Parathyroid adenoma (tissue), 2 donors: ENCODE measurements at regions not wholly inside any gene's neighbourhood (a gene's known extent, or its start where the extent isn't known, plus 50 kb on each side); places are given as distances from the start of the nearest gene placed in this dataset.

ENCODE experiments used
- H2AFZ ChIP-seq: fragments of 300-600 bp; sonication (generic); one replicate; pipeline ENCODE4 v1.7.0; 2017; ENCODE audit warnings: antibody characterized with exemption, mild to moderate bottlenecking
- H3K27ac ChIP-seq: fragments of 300-600 bp; sonication (generic); one replicate; pipeline ENCODE4 v1.7.0; 2017
- H3K27me3 ChIP-seq: fragments of 300-600 bp; sonication (generic); one replicate; pipeline ENCODE4 v1.7.0; 2017; ENCODE audit warnings: low read length; ENCODE audit not compliant: control insufficient read depth, insufficient read depth
- H3K36me3 ChIP-seq: fragments of 300-600 bp; sonication (generic); one replicate; pipeline ENCODE4 v1.7.0; 2017; ENCODE audit warnings: low read length; ENCODE audit not compliant: control insufficient read depth, insufficient read depth
- H3K4me1 ChIP-seq: fragments of 300-600 bp; sonication (generic); one replicate; pipeline ENCODE4 v1.7.0; 2017; ENCODE audit warnings: control low read depth
- H3K4me2 ChIP-seq: fragments of 300-600 bp; sonication (generic); one replicate; pipeline ENCODE4 v1.7.0; 2017; ENCODE audit warnings: low read length
- H3K4me3 ChIP-seq: fragments of 300-600 bp; sonication (generic); one replicate; pipeline ENCODE4 v1.7.0; 2017; ENCODE audit warnings: low read depth, low read length
- H3K79me2 ChIP-seq: fragments of 300-600 bp; sonication (generic); one replicate; pipeline ENCODE4 v1.7.0; 2017; ENCODE audit warnings: control low read depth
- H3K9ac ChIP-seq: fragments of 300-600 bp; sonication (generic); one replicate; pipeline ENCODE4 v1.7.0; 2017; ENCODE audit warnings: mild to moderate bottlenecking
- H3K9me3 ChIP-seq: fragments of 300-600 bp; sonication (generic); one replicate; pipeline ENCODE4 v1.7.0; 2017; ENCODE audit warnings: low read length; ENCODE audit not compliant: control insufficient read depth
- TF ChIP-seq, protein P1 (sequence below): fragments of 300-600 bp; sonication (generic); IDR thresholded peaks from one replicate; pipeline ENCODE4 v1.7.0; 2017; ENCODE audit warnings: antibody characterized with exemption, mild to moderate bottlenecking
- donor health status: primary hyperparathyroidism.

DNA sequence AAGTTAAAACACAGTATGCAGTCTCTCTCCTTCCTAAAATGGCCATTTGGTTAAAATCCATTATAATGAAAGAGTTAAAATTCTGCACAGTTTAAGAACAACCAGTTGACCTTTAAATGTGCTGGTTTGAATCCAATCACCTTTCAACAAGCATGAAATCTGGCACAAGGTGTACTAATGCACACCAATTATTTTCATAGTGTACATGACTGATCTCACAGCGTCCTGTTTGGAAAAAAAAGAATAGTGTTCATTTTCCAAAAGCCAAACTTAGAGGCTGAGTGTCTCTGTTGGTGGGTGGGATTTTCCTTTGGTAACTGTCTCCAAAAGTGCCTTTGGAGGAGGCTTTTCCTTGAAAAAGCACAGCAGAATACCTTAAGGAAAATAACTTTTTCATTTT is 180.6 kb downstream of the DEPDC1B start:
- Histone ChIP-seq H3K9ac (no peak overlapping the region), H3K27me3 (no peaks in the 10 kb centered on the region)
- TF ChIP-seq, protein P1, sequence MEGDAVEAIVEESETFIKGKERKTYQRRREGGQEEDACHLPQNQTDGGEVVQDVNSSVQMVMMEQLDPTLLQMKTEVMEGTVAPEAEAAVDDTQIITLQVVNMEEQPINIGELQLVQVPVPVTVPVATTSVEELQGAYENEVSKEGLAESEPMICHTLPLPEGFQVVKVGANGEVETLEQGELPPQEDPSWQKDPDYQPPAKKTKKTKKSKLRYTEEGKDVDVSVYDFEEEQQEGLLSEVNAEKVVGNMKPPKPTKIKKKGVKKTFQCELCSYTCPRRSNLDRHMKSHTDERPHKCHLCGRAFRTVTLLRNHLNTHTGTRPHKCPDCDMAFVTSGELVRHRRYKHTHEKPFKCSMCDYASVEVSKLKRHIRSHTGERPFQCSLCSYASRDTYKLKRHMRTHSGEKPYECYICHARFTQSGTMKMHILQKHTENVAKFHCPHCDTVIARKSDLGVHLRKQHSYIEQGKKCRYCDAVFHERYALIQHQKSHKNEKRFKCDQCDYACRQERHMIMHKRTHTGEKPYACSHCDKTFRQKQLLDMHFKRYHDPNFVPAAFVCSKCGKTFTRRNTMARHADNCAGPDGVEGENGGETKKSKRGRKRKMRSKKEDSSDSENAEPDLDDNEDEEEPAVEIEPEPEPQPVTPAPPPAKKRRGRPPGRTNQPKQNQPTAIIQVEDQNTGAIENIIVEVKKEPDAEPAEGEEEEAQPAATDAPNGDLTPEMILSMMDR: no peak

DNA sequence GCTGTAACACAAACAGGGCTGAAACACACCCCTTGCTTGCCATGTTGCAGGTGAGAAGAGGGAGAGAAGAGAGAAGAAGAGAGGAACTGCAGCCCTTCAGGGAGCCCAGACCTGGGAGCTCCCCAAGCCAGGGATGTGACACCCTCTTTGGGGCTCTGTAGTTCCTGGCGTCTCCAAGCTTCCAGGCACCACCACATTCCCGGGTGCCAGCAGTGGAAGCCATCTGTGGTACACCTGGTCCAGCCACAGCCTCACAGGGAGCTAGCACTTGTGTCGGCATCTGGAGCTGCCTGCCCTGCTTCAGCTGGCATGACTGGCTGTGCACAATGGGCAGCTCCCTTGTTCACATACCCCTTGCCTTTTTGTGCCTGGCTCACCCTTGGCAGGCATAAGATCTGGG is 182.1 kb downstream of the DEPDC1B start:
- Histone ChIP-seq H3K9ac (no peak overlapping the region), H3K27ac (no peak overlapping the region), H3K36me3 (no peaks in the 10 kb centered on the region), H2AFZ (no peak overlapping the region), H3K4me1 (no peaks in the 10 kb centered on the region), H3K27me3 (no peaks in the 10 kb centered on the region), H3K4me2 (no peak overlapping the region), H3K79me2 (no peaks in the 10 kb centered on the region), H3K4me3 (no peak overlapping the region), H3K9me3 (no peaks in the 10 kb centered on the region)
- TF ChIP-seq, protein P1: no peak

More for the DNA sequence above, 180.6 kb downstream of the DEPDC1B start:
- Histone ChIP-seq H3K4me3 (no peak overlapping the region), H2AFZ (no peak overlapping the region), H3K27ac (no peak overlapping the region), H3K4me1 (no peaks in the 10 kb centered on the region), H3K36me3 (no peaks in the 10 kb centered on the region), H3K9me3 (no peaks in the 10 kb centered on the region), H3K79me2 (no peaks in the 10 kb centered on the region), H3K4me2 (no peak overlapping the region)

DNA sequence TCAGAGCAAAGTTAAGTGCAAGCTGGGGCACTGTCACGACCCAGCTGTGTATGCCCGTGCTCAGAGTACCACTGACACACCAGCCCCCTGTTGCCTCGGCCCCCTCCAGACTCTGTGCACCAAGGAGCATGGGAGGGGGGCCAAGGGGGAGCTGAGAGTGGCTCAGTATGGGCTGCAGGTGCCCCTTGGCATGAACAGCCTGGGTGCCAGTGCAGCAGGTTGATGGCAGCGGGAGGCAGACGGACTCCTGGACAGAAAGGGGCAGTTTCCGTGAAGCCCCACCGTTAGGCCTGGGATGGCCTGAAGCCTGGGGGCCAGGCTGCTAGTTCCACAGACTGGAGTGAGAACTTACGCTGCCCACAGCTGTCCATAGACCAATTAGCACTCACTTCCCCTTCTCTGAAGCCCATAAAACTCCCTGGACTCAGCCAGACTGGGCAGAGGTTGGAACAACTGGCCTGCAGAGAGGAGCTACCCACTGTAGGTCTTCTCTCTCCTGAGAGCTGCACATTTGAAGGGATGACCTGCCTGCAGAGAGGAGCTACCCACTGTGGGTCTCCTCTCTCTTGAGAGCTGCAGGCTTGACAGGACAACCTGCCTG is 182.8 kb downstream of the DEPDC1B start:
- H2AFZ ChIP-seq: no peak overlapping the region
- no peaks in the 10 kb centered on the region for H3K9me3 ChIP-seq
- no peaks in the 10 kb centered on the region for H3K36me3 ChIP-seq
- no peak overlapping the region for H3K4me3 ChIP-seq
- H3K4me2 ChIP-seq: no peak overlapping the region
- no peaks in the 10 kb centered on the region for H3K4me1 ChIP-seq
- no peak overlapping the region for H3K27ac ChIP-seq
- H3K79me2 ChIP-seq: no peaks in the 10 kb centered on the region
- no peak overlapping the region for H3K9ac ChIP-seq
- no peaks in the 10 kb centered on the region for H3K27me3 ChIP-seq
- TF ChIP-seq, protein P1: no peak

DNA sequence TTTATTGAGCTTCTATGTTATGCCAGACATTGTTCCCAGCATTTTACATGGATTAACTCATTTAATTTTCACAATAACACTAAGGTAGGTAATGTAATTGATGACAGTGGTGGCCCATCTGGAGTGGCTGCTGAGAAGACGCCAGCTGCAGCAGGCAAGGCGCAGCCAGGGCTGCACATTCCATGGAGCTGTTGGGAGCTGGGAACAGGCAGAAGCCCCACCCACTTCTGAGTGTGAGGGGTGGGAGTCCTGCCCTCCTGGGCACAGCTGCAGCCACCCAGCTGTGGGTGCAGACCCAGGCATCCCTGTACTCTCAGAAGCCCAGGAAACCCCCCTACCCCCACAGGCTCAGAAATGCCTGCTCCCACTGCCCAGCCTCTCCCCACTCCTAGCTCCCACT is 183.3 kb downstream of the DEPDC1B start:
- Histone ChIP-seq H2AFZ (no peak overlapping the region), H3K4me1 (no peaks in the 10 kb centered on the region), H3K4me3 (no peak overlapping the region), H3K9me3 (no peaks in the 10 kb centered on the region), H3K9ac (no peak overlapping the region), H3K27me3 (no peaks in the 10 kb centered on the region), H3K36me3 (no peaks in the 10 kb centered on the region), H3K4me2 (no peak overlapping the region), H3K79me2 (no peaks in the 10 kb centered on the region), H3K27ac (no peak overlapping the region)
- TF ChIP-seq, protein P1: no peak

DNA sequence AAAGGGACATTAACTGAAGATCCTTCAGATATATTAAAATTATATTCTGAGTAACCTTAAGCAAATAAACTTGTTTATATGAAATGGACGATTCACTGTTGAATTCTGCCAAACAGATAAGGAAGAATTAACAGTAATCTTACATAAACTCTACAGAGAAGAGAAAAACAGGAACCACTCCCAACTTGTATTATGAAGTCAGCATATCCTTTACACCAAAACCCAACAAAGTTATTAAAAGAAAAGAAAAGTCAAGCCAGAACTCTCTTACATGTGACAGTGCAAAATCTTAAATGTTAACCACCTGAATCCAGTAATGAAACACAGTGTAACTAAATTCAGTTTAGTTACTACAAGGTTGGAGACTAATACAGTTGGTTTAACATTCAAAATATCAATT is 185.8 kb downstream of the DEPDC1B start:
- H3K27ac ChIP-seq: no peak overlapping the region

More for the DNA sequence above, 185.8 kb downstream of the DEPDC1B start:
- H3K36me3 ChIP-seq: no peaks in the 10 kb centered on the region
- H2AFZ ChIP-seq: no peak overlapping the region
- H3K4me3 ChIP-seq: no peak overlapping the region
- no peak overlapping the region for H3K9ac ChIP-seq
- no peaks in the 10 kb centered on the region for H3K9me3 ChIP-seq
- H3K27me3 ChIP-seq: no peaks in the 10 kb centered on the region
- H3K4me2 ChIP-seq: no peak overlapping the region
- H3K4me1 ChIP-seq: no peaks in the 10 kb centered on the region
- H3K79me2 ChIP-seq: no peaks in the 10 kb centered on the region
- TF ChIP-seq, protein P1: no peak
